ENCODE measurements at regions not wholly inside any gene's neighbourhood (a gene's known extent, or its start where the extent isn't known, plus 50 kb on each side); places are given as distances from the start of the nearest gene placed in this dataset.
"Not testable (repeated sequence)": the region's sequence is repeated elsewhere in the genome, so short reads cannot be mapped to it uniquely, and the experiment has no call there.

GRCh38 chr2:8509621-8510020 is 172.2 kb upstream of the ID2 start:
- Histone ChIP-seq H3K36me3 (ENCODE audit: control insufficient read depth in 2 of 2, insufficient read depth in 1 of 2, low read length in 2 of 2) (no peaks in the 10 kb centered on the region), H3K27ac (ENCODE audit: extremely low read depth, low read depth, low read length) (no peak overlapping the region), H3K4me3 (ENCODE audit: low read depth, low read length) (no peak overlapping the region), H3K9me3 (ENCODE audit: control insufficient read depth, insufficient read depth, low read depth, low read length) (no peaks in the 10 kb centered on the region), H3K4me1 (ENCODE audit: control insufficient read depth, insufficient read depth, low read length) (no peaks in the 10 kb centered on the region)
- no peak for TF ChIP-seq ZNF10 (tag by site-specific recombination; IDR thresholded peaks at IDR 0.05)
- no peak for TF ChIP-seq ZBTB7A (tag by site-specific recombination; IDR thresholded peaks at IDR 0.05; ENCODE audit: low read depth)
- no peak for TF ChIP-seq ZBTB20 (tag by site-specific recombination; IDR thresholded peaks at IDR 0.05)
- no peak for TF ChIP-seq ZNF362 (tag by site-specific recombination; IDR thresholded peaks at IDR 0.05)
- no peak for TF ChIP-seq ZNF548 (tag by site-specific recombination; IDR thresholded peaks at IDR 0.05)
- TF ChIP-seq OVOL3 (tag by site-specific recombination; IDR thresholded peaks at IDR 0.05) = no peak
- TF ChIP-seq ZNF521 (tag by site-specific recombination; IDR thresholded peaks at IDR 0.05) = no peak
- TF ChIP-seq EGR2 (tag by site-specific recombination; IDR thresholded peaks at IDR 0.05; ENCODE audit: low read depth) = no peak
- no peak for TF ChIP-seq SP7 (tag by site-specific recombination; IDR thresholded peaks at IDR 0.05)
- TF ChIP-seq SALL2 (tag by site-specific recombination; IDR thresholded peaks at IDR 0.05; ENCODE audit: borderline replicate concordance) = no peak
- TF ChIP-seq ZNF549 (tag by site-specific recombination; IDR thresholded peaks at IDR 0.05) = no peak
- no peak for TF ChIP-seq ZNF26 (tag by site-specific recombination; IDR thresholded peaks at IDR 0.05)
- TF ChIP-seq ZSCAN16 (tag by site-specific recombination; IDR thresholded peaks at IDR 0.05) = no peak
- TF ChIP-seq REST (tag by site-specific recombination; IDR thresholded peaks at IDR 0.05) = no peak
- TF ChIP-seq PRDM10 (tag by site-specific recombination; IDR thresholded peaks at IDR 0.05) = no peak
- TF ChIP-seq ZNF658 (tag by site-specific recombination; IDR thresholded peaks at IDR 0.05) = no peak
- no peak for TF ChIP-seq KLF10 (tag by site-specific recombination; IDR thresholded peaks at IDR 0.05)
- no peak for TF ChIP-seq ZBTB44 (tag by site-specific recombination; IDR thresholded peaks at IDR 0.05)
- TF ChIP-seq ZNF302 (tag by site-specific recombination; IDR thresholded peaks at IDR 0.05; ENCODE audit: low read depth) = no peak
- no peak for TF ChIP-seq ZFP3 (tag by site-specific recombination; IDR thresholded peaks at IDR 0.05; ENCODE audit: low read depth)
- CTCF ChIA-PET = no interaction called here
- POLR2A ChIA-PET = no interaction called here

GRCh38 chr2:8510055-8510454 is 171.8 kb upstream of the ID2 start:
- CTCF ChIA-PET; H3K9me3 ChIP-seq (ENCODE audit: control insufficient read depth, insufficient read depth, low read depth, low read length); H3K36me3 ChIP-seq (ENCODE audit: control insufficient read depth in 2 of 2, insufficient read depth in 1 of 2, low read length in 2 of 2); H3K4me1 ChIP-seq (ENCODE audit: control insufficient read depth, insufficient read depth, low read length); H3K4me3 ChIP-seq (ENCODE audit: low read depth, low read length); H3K27ac ChIP-seq (ENCODE audit: extremely low read depth, low read depth, low read length); POLR2A ChIA-PET: not testable (repeated sequence)
